ENCODE measurements at regions not wholly inside any gene's neighbourhood (a gene's known extent, or its start where the extent isn't known, plus 50 kb on each side); places are given as distances from the start of the nearest gene placed in this dataset.

GRCh38 chr21:31459457-31459856, 115.4 kb upstream of the TIAM1 start:
- Mint-ChIP-seq H3K27ac (ENCODE audit: unreplicated experiment) (no peak overlapping the region), H3K36me3 (ENCODE audit: insufficient read depth, unreplicated experiment) (no peaks in the 10 kb centered on the region), H3K4me1 (ENCODE audit: low read depth, unreplicated experiment) (no peaks in the 10 kb centered on the region), H3K27me3 (ENCODE audit: insufficient read depth, unreplicated experiment) (no peaks in the 10 kb centered on the region), H3K9me3 (ENCODE audit: unreplicated experiment) (no peaks in the 10 kb centered on the region), H3K4me3 (ENCODE audit: unreplicated experiment) (no peak overlapping the region)
- H3K27me3 ChIP-seq (replicated peaks; ENCODE audit: control insufficient read depth, insufficient read depth, low read length), result no peaks in the 10 kb centered on the region
- no peaks in the 10 kb centered on the region for H3K9me3 ChIP-seq
- no TSS peak for BruUV-seq (replicated peaks)
- no peaks in the 10 kb centered on the region for H3K4me1 ChIP-seq
- CTCF ChIA-PET, result interaction anchor here (0.6 to 1.1 kb wide), 5 partner anchors 59 to 144 kb away, joined by 3 read pairs; no protein-coding TSS in a partner anchor
- no peaks in the 10 kb centered on the region for H3K36me3 ChIP-seq (ENCODE audit: control insufficient read depth, insufficient read depth, low read length)
- no peak overlapping the region for H3K4me3 ChIP-seq (ENCODE audit: low read depth, low read length)
- POLR2A ChIA-PET, result no interaction called here
- DNase-seq, result peak in 1 of 2 experiments; percentile 18
- intact Hi-C loops (cut with micrococcal nuclease; ENCODE audit: unreplicated experiment), result loop anchor here (5.0 to 10.0 kb wide), 3 partner anchors 85 to 262 kb away; no protein-coding TSS in a partner anchor
- TF ChIP-seq CTCF (IDR thresholded peaks at IDR 0.05; ENCODE audit: insufficient read depth in 1 of 2, low read depth in 1 of 2, low read length in 1 of 2, severe bottlenecking in 1 of 2, unreplicated experiment in 1 of 2), result peak in 1 of 2 experiments; percentile 17

GRCh38 chr21:31457675-31458074, 113.6 kb upstream of the TIAM1 start:
- Histone ChIP-seq H3K27me3 (replicated peaks; ENCODE audit: control insufficient read depth, insufficient read depth, low read length) (no peaks in the 10 kb centered on the region), H3K4me3 (ENCODE audit: low read depth, low read length) (no peak overlapping the region), H3K9me3 (no peaks in the 10 kb centered on the region), H3K36me3 (ENCODE audit: control insufficient read depth, insufficient read depth, low read length) (no peaks in the 10 kb centered on the region), H3K4me1 (no peaks in the 10 kb centered on the region)
- Mint-ChIP-seq H3K4me3 (ENCODE audit: unreplicated experiment) (no peak overlapping the region), H3K27me3 (ENCODE audit: insufficient read depth, unreplicated experiment) (no peaks in the 10 kb centered on the region), H3K36me3 (ENCODE audit: insufficient read depth, unreplicated experiment) (no peaks in the 10 kb centered on the region), H3K4me1 (ENCODE audit: low read depth, unreplicated experiment) (no peaks in the 10 kb centered on the region), H3K27ac (ENCODE audit: unreplicated experiment) (no peak overlapping the region), H3K9me3 (ENCODE audit: unreplicated experiment) (peaks cover 9% of the 10 kb centered on the region)
- TF ChIP-seq CTCF (IDR thresholded peaks at IDR 0.05; ENCODE audit: insufficient read depth in 1 of 2, low read depth in 1 of 2, low read length in 1 of 2, severe bottlenecking in 1 of 2, unreplicated experiment in 1 of 2), result peak; percentile 17 to 42
- no TSS peak for BruUV-seq (replicated peaks)
- intact Hi-C loops (cut with micrococcal nuclease; ENCODE audit: unreplicated experiment), result loop anchor here (5.0 to 10.0 kb wide), 3 partner anchors 83 to 260 kb away; no protein-coding TSS in a partner anchor
- POLR2A ChIA-PET, result no interaction called here
- CTCF ChIA-PET, result no interaction called here
- DNase-seq, result peak in 1 of 2 experiments; percentile 12

- Mint-ChIP-seq H3K27ac (ENCODE audit: unreplicated experiment) (no peak overlapping the region), H3K4me3 (ENCODE audit: unreplicated experiment) (no peak overlapping the region), H3K4me1 (ENCODE audit: low read depth, unreplicated experiment) (no peaks in the 10 kb centered on the region), H3K27me3 (ENCODE audit: insufficient read depth, unreplicated experiment) (no peaks in the 10 kb centered on the region), H3K36me3 (ENCODE audit: insufficient read depth, unreplicated experiment) (no peaks in the 10 kb centered on the region), H3K9me3 (ENCODE audit: unreplicated experiment) (peaks cover 9% of the 10 kb centered on the region)
- no peak for TF ChIP-seq CTCF (IDR thresholded peaks at IDR 0.05; ENCODE audit: insufficient read depth in 1 of 2, low read depth in 1 of 2, low read length in 1 of 2, severe bottlenecking in 1 of 2, unreplicated experiment in 1 of 2)
- BruUV-seq (replicated peaks), result no TSS peak
- POLR2A ChIA-PET, result no interaction called here
- DNase-seq, result no peak
- Histone ChIP-seq H3K9me3 (no peaks in the 10 kb centered on the region), H3K36me3 (ENCODE audit: control insufficient read depth, insufficient read depth, low read length) (no peaks in the 10 kb centered on the region), H3K4me1 (no peaks in the 10 kb centered on the region), H3K4me3 (ENCODE audit: low read depth, low read length) (no peak overlapping the region), H3K27me3 (replicated peaks; ENCODE audit: control insufficient read depth, insufficient read depth, low read length) (no peaks in the 10 kb centered on the region)
- CTCF ChIA-PET, result no interaction called here
- intact Hi-C loops (cut with micrococcal nuclease; ENCODE audit: unreplicated experiment), result loop anchor here (5.0 to 10.0 kb wide), 3 partner anchors 81 to 259 kb away; no protein-coding TSS in a partner anchor
Observed at GRCh38 chr21:31456201-31456600, 112.1 kb upstream of the TIAM1 start.

Measured in Caco-2 (cell line).